ENCODE measurements at regions not wholly inside any gene's neighbourhood (a gene's known extent, or its start where the extent isn't known, plus 50 kb on each side); places are given as distances from the start of the nearest gene placed in this dataset.
"Not testable (repeated sequence)": the region's sequence is repeated elsewhere in the genome, so short reads cannot be mapped to it uniquely, and the experiment has no call there.

- H3K4me1 ChIP-seq (ENCODE audit: control insufficient read depth in 1 of 2, insufficient read depth in 2 of 2, low read length in 2 of 2); H3K36me3 ChIP-seq (ENCODE audit: control insufficient read depth in 1 of 2, insufficient read depth in 2 of 2, low read length in 2 of 2); H3K27me3 ChIP-seq (ENCODE audit: control insufficient read depth in 1 of 2, insufficient read depth in 2 of 2, low read length in 2 of 2); H3K9me3 ChIP-seq (ENCODE audit: control insufficient read depth in 1 of 2, low read length in 2 of 2); H3K27ac ChIP-seq (ENCODE audit: low read depth, low read length); H3K4me3 ChIP-seq (ENCODE audit: low read depth in 1 of 2, low read length in 2 of 2); H3K9ac ChIP-seq (ENCODE audit: low read depth in 1 of 2, low read length in 2 of 2): not testable (repeated sequence)
Observed at GRCh38 chr2:87515875-87516274, 232.0 kb upstream of the PLGLB2 start.

GRCh38 chr2:87516369-87516967, 231.4 kb upstream of the PLGLB2 start:
- H3K27ac ChIP-seq (ENCODE audit: low read depth, low read length); H3K4me1 ChIP-seq (ENCODE audit: control insufficient read depth in 1 of 2, insufficient read depth in 2 of 2, low read length in 2 of 2); H3K4me3 ChIP-seq (ENCODE audit: low read depth in 1 of 2, low read length in 2 of 2): not testable (repeated sequence)

GRCh38 chr2:87517438-87517837, 230.4 kb upstream of the PLGLB2 start:
- not testable (repeated sequence) for H3K27me3 ChIP-seq (ENCODE audit: control insufficient read depth in 1 of 2, insufficient read depth in 2 of 2, low read length in 2 of 2); H3K4me1 ChIP-seq (ENCODE audit: control insufficient read depth in 1 of 2, insufficient read depth in 2 of 2, low read length in 2 of 2); H3K9ac ChIP-seq (ENCODE audit: low read depth in 1 of 2, low read length in 2 of 2); H3K36me3 ChIP-seq (ENCODE audit: control insufficient read depth in 1 of 2, insufficient read depth in 2 of 2, low read length in 2 of 2); H3K27ac ChIP-seq (ENCODE audit: low read depth, low read length); H3K9me3 ChIP-seq (ENCODE audit: control insufficient read depth in 1 of 2, low read length in 2 of 2); H3K4me3 ChIP-seq (ENCODE audit: low read depth in 1 of 2, low read length in 2 of 2)

More at GRCh38 chr2:87516369-87516967, 231.4 kb upstream of the PLGLB2 start:
- H3K9ac ChIP-seq (ENCODE audit: low read depth in 1 of 2, low read length in 2 of 2); H3K9me3 ChIP-seq (ENCODE audit: control insufficient read depth in 1 of 2, low read length in 2 of 2); H3K27me3 ChIP-seq (ENCODE audit: control insufficient read depth in 1 of 2, insufficient read depth in 2 of 2, low read length in 2 of 2); H3K36me3 ChIP-seq (ENCODE audit: control insufficient read depth in 1 of 2, insufficient read depth in 2 of 2, low read length in 2 of 2): not testable (repeated sequence)

GRCh38 chr2:87518066-87518465, 229.8 kb upstream of the PLGLB2 start:
- H3K9ac ChIP-seq (ENCODE audit: low read depth in 1 of 2, low read length in 2 of 2); H3K4me3 ChIP-seq (ENCODE audit: low read depth in 1 of 2, low read length in 2 of 2); H3K36me3 ChIP-seq (ENCODE audit: control insufficient read depth in 1 of 2, insufficient read depth in 2 of 2, low read length in 2 of 2); H3K9me3 ChIP-seq (ENCODE audit: control insufficient read depth in 1 of 2, low read length in 2 of 2); H3K27me3 ChIP-seq (ENCODE audit: control insufficient read depth in 1 of 2, insufficient read depth in 2 of 2, low read length in 2 of 2); H3K27ac ChIP-seq (ENCODE audit: low read depth, low read length); H3K4me1 ChIP-seq (ENCODE audit: control insufficient read depth in 1 of 2, insufficient read depth in 2 of 2, low read length in 2 of 2): not testable (repeated sequence)

GRCh38 chr2:87518547-87518946, 229.3 kb upstream of the PLGLB2 start:
- not testable (repeated sequence) for H3K27ac ChIP-seq (ENCODE audit: low read depth, low read length); H3K9ac ChIP-seq (ENCODE audit: low read depth in 1 of 2, low read length in 2 of 2); H3K4me1 ChIP-seq (ENCODE audit: control insufficient read depth in 1 of 2, insufficient read depth in 2 of 2, low read length in 2 of 2); H3K27me3 ChIP-seq (ENCODE audit: control insufficient read depth in 1 of 2, insufficient read depth in 2 of 2, low read length in 2 of 2); H3K36me3 ChIP-seq (ENCODE audit: control insufficient read depth in 1 of 2, insufficient read depth in 2 of 2, low read length in 2 of 2); H3K9me3 ChIP-seq (ENCODE audit: control insufficient read depth in 1 of 2, low read length in 2 of 2); H3K4me3 ChIP-seq (ENCODE audit: low read depth in 1 of 2, low read length in 2 of 2)

GRCh38 chr2:87519158-87520011, 228.5 kb upstream of the PLGLB2 start:
- H3K4me1 ChIP-seq (ENCODE audit: control insufficient read depth in 1 of 2, insufficient read depth in 2 of 2, low read length in 2 of 2); H3K27ac ChIP-seq (ENCODE audit: low read depth, low read length); H3K27me3 ChIP-seq (ENCODE audit: control insufficient read depth in 1 of 2, insufficient read depth in 2 of 2, low read length in 2 of 2); H3K4me3 ChIP-seq (ENCODE audit: low read depth in 1 of 2, low read length in 2 of 2); H3K36me3 ChIP-seq (ENCODE audit: control insufficient read depth in 1 of 2, insufficient read depth in 2 of 2, low read length in 2 of 2); H3K9me3 ChIP-seq (ENCODE audit: control insufficient read depth in 1 of 2, low read length in 2 of 2); H3K9ac ChIP-seq (ENCODE audit: low read depth in 1 of 2, low read length in 2 of 2): not testable (repeated sequence)

GRCh38 chr2:87521057-87521456, 226.8 kb upstream of the PLGLB2 start:
- not testable (repeated sequence) for H3K9me3 ChIP-seq (ENCODE audit: control insufficient read depth in 1 of 2, low read length in 2 of 2); H3K4me3 ChIP-seq (ENCODE audit: low read depth in 1 of 2, low read length in 2 of 2); H3K4me1 ChIP-seq (ENCODE audit: control insufficient read depth in 1 of 2, insufficient read depth in 2 of 2, low read length in 2 of 2); H3K27me3 ChIP-seq (ENCODE audit: control insufficient read depth in 1 of 2, insufficient read depth in 2 of 2, low read length in 2 of 2); H3K9ac ChIP-seq (ENCODE audit: low read depth in 1 of 2, low read length in 2 of 2); H3K27ac ChIP-seq (ENCODE audit: low read depth, low read length); H3K36me3 ChIP-seq (ENCODE audit: control insufficient read depth in 1 of 2, insufficient read depth in 2 of 2, low read length in 2 of 2)

- not testable (repeated sequence) for H3K27ac ChIP-seq (ENCODE audit: low read depth, low read length); H3K4me3 ChIP-seq (ENCODE audit: low read depth in 1 of 2, low read length in 2 of 2); H3K27me3 ChIP-seq (ENCODE audit: control insufficient read depth in 1 of 2, insufficient read depth in 2 of 2, low read length in 2 of 2); H3K36me3 ChIP-seq (ENCODE audit: control insufficient read depth in 1 of 2, insufficient read depth in 2 of 2, low read length in 2 of 2); H3K9ac ChIP-seq (ENCODE audit: low read depth in 1 of 2, low read length in 2 of 2); H3K4me1 ChIP-seq (ENCODE audit: control insufficient read depth in 1 of 2, insufficient read depth in 2 of 2, low read length in 2 of 2); H3K9me3 ChIP-seq (ENCODE audit: control insufficient read depth in 1 of 2, low read length in 2 of 2)
Observed at GRCh38 chr2:87521489-87521888, 226.4 kb upstream of the PLGLB2 start.

GRCh38 chr2:87524619-87525188, 223.2 kb upstream of the PLGLB2 start:
- H3K9ac ChIP-seq (ENCODE audit: low read depth in 1 of 2, low read length in 2 of 2); H3K4me3 ChIP-seq (ENCODE audit: low read depth in 1 of 2, low read length in 2 of 2); H3K36me3 ChIP-seq (ENCODE audit: control insufficient read depth in 1 of 2, insufficient read depth in 2 of 2, low read length in 2 of 2); H3K27me3 ChIP-seq (ENCODE audit: control insufficient read depth in 1 of 2, insufficient read depth in 2 of 2, low read length in 2 of 2); H3K27ac ChIP-seq (ENCODE audit: low read depth, low read length); H3K4me1 ChIP-seq (ENCODE audit: control insufficient read depth in 1 of 2, insufficient read depth in 2 of 2, low read length in 2 of 2); H3K9me3 ChIP-seq (ENCODE audit: control insufficient read depth in 1 of 2, low read length in 2 of 2): not testable (repeated sequence)

GRCh38 chr2:87525497-87525991, 222.3 kb upstream of the PLGLB2 start:
- H3K27me3 ChIP-seq (ENCODE audit: control insufficient read depth in 1 of 2, insufficient read depth in 2 of 2, low read length in 2 of 2); H3K27ac ChIP-seq (ENCODE audit: low read depth, low read length); H3K9me3 ChIP-seq (ENCODE audit: control insufficient read depth in 1 of 2, low read length in 2 of 2); H3K9ac ChIP-seq (ENCODE audit: low read depth in 1 of 2, low read length in 2 of 2); H3K4me3 ChIP-seq (ENCODE audit: low read depth in 1 of 2, low read length in 2 of 2); H3K4me1 ChIP-seq (ENCODE audit: control insufficient read depth in 1 of 2, insufficient read depth in 2 of 2, low read length in 2 of 2); H3K36me3 ChIP-seq (ENCODE audit: control insufficient read depth in 1 of 2, insufficient read depth in 2 of 2, low read length in 2 of 2): not testable (repeated sequence)

All from duodenal mucosa (tissue), 2 donors.